ENCODE measurements at regions not wholly inside any gene's neighbourhood (a gene's known extent, or its start where the extent isn't known, plus 50 kb on each side); places are given as distances from the start of the nearest gene placed in this dataset.

- ATAC-seq (ENCODE audit: insufficient number of reproducible peaks, low FRiP score, low read depth) (no peak), DNase-seq (ENCODE audit: low spot score) (no peak)
- no peak for TF ChIP-seq CTCF (IDR thresholded peaks at IDR 0.05)
- H3K36me3 ChIP-seq, result no peaks in the 10 kb centered on the region
- no peaks in the 10 kb centered on the region for H3K27me3 ChIP-seq (replicated peaks; ENCODE audit: insufficient read depth)
- H3K4me3 ChIP-seq, result no peak overlapping the region
- H3K4me1 ChIP-seq (ENCODE audit: control insufficient read depth in 1 of 2, low read depth in 2 of 2), result no peaks in the 10 kb centered on the region
- no peaks in the 10 kb centered on the region for H3K9me3 ChIP-seq
- H3K27ac ChIP-seq, result no peak overlapping the region
Observed at GRCh38 chr13:71962735-71963134, 95.7 kb upstream of the DACH1 start.

GRCh38 chr13:71962126-71962525 lies 95.1 kb upstream of the DACH1 start:
- no peak for ATAC-seq (ENCODE audit: insufficient number of reproducible peaks, low FRiP score, low read depth)
- no peaks in the 10 kb centered on the region for H3K4me1 ChIP-seq (ENCODE audit: control insufficient read depth in 1 of 2, low read depth in 2 of 2)
- DNase-seq (ENCODE audit: low spot score), result no peak
- no peaks in the 10 kb centered on the region for H3K9me3 ChIP-seq
- no peak for TF ChIP-seq CTCF (IDR thresholded peaks at IDR 0.05)
- no peaks in the 10 kb centered on the region for H3K27me3 ChIP-seq (replicated peaks; ENCODE audit: insufficient read depth)
- no peak overlapping the region for H3K27ac ChIP-seq
- H3K4me3 ChIP-seq, result no peak overlapping the region
- no peaks in the 10 kb centered on the region for H3K36me3 ChIP-seq

- Histone ChIP-seq H3K27me3 (replicated peaks; ENCODE audit: insufficient read depth) (no peaks in the 10 kb centered on the region), H3K27ac (no peak overlapping the region), H3K4me3 (no peak overlapping the region), H3K9me3 (no peaks in the 10 kb centered on the region), H3K4me1 (ENCODE audit: control insufficient read depth in 1 of 2, low read depth in 2 of 2) (no peaks in the 10 kb centered on the region), H3K36me3 (no peaks in the 10 kb centered on the region)
- no peak for TF ChIP-seq CTCF (IDR thresholded peaks at IDR 0.05)
- no peak for ATAC-seq (ENCODE audit: insufficient number of reproducible peaks, low FRiP score, low read depth)
- no peak for DNase-seq (ENCODE audit: low spot score)
Observed at GRCh38 chr13:71949441-71949840, 82.4 kb upstream of the DACH1 start.

GRCh38 chr13:71939186-71939585 lies 72.2 kb upstream of the DACH1 start:
- TF ChIP-seq CTCF (IDR thresholded peaks at IDR 0.05), result no peak
- no peaks in the 10 kb centered on the region for H3K27me3 ChIP-seq (replicated peaks; ENCODE audit: insufficient read depth)
- no peak overlapping the region for H3K4me3 ChIP-seq
- DNase-seq (ENCODE audit: low spot score) (no peak), ATAC-seq (ENCODE audit: insufficient number of reproducible peaks, low FRiP score, low read depth) (no peak)
- H3K4me1 ChIP-seq (ENCODE audit: control insufficient read depth in 1 of 2, low read depth in 2 of 2), result no peaks in the 10 kb centered on the region
- H3K9me3 ChIP-seq, result no peaks in the 10 kb centered on the region
- H3K27ac ChIP-seq, result no peak overlapping the region
- no peaks in the 10 kb centered on the region for H3K36me3 ChIP-seq

- H3K4me3 ChIP-seq, result no peak overlapping the region
- H3K27me3 ChIP-seq (replicated peaks; ENCODE audit: insufficient read depth), result no peaks in the 10 kb centered on the region
- H3K27ac ChIP-seq, result no peak overlapping the region
- no peaks in the 10 kb centered on the region for H3K4me1 ChIP-seq (ENCODE audit: control insufficient read depth in 1 of 2, low read depth in 2 of 2)
- no peak for ATAC-seq (ENCODE audit: insufficient number of reproducible peaks, low FRiP score, low read depth)
- no peaks in the 10 kb centered on the region for H3K36me3 ChIP-seq
- DNase-seq (ENCODE audit: low spot score), result no peak
- no peak for TF ChIP-seq CTCF (IDR thresholded peaks at IDR 0.05)
- H3K9me3 ChIP-seq, result no peaks in the 10 kb centered on the region
Observed at GRCh38 chr13:71935166-71935840, 68.3 kb upstream of the DACH1 start.
